HG03060 (cell line): ENCODE measurements at regions not wholly inside any gene's neighbourhood (a gene's known extent, or its start where the extent isn't known, plus 50 kb on each side); places are given as distances from the start of the nearest gene placed in this dataset.

Experiments
- ATAC-seq: cut with Tn5 transposase; IDR thresholded peaks from one replicate; pipeline ENCODE4 v1.9.1; 2021; ENCODE audit warnings: low read depth, moderate number of reproducible peaks; ENCODE audit not compliant: unreplicated experiment

DNA sequence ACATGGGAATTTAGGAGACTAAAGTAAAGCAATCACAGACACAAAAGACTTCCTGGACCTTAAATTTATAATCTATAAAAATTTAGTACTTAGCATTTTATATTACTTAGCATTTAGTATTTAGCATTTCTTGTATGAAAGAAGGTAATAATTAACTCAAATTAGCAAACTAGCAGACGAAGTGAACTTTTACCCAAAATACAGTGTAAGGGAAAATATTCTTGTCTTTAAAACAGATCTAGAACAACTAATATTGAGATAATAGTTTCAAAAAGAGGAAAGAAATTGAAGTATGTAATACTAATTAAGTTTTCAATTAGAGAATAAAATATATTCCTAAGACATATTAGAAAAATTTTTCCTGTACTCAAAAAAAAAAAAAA is 134.5 kb upstream of the ZNF804A start:
- no peak for ATAC-seq

DNA sequence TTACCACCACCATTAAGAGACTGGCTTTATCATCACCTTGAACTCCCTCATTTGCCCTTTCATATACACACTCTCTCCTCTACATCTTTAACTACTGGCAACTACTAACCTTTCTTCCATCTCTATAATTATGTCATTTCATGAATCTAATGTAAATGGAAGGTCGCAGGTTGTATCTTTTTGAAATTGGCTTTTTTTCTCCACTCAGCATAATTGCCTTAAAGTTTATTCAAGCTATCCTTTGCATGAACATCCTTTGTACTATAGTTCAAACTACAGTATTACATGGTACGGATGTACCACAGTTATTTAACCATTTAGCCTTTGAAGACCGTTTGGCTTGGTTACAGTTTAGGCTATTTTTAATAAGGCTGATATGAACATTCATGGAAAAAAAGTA is 129.5 kb upstream of the ZNF804A start:
- ATAC-seq: no peak

DNA sequence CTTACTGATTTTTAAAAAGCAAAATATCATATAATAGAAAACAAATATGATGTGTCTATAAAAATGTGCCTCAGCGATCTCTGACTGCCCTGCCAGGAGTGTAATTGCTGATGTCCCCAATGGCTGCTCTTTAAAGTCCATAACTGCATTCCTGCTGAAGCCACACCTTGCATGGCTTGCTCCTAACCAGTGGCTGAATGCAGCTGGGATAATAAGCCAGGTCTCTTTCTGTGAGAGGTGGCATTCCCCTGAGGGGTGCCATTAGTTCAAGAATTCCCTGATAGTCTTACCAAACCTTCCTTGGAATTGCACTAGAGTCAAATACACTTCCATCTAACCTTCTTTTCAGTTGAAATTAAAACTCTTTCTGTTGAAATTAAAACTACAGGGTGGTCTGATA is 125.8 kb upstream of the ZNF804A start:
- ATAC-seq: no peak

DNA sequence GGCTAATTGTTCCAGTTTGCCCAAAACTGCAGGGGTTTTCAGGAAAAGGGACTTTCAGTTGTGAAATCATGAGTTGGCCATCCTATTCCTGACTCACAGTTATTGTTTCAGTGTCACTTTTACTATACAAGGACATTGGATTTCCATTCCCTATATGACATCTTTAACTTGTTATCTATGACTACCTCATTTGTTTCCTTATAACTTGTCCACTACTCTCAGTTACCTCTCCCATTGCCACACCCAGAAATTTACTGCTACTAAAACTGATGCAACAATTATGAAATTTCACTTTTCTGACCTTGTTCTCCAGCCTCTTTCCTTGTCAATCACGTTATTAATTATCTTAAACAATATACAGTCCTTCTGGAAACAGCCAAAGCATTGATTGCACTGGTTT is 116.5 kb upstream of the ZNF804A start:
- no peak for ATAC-seq

DNA sequence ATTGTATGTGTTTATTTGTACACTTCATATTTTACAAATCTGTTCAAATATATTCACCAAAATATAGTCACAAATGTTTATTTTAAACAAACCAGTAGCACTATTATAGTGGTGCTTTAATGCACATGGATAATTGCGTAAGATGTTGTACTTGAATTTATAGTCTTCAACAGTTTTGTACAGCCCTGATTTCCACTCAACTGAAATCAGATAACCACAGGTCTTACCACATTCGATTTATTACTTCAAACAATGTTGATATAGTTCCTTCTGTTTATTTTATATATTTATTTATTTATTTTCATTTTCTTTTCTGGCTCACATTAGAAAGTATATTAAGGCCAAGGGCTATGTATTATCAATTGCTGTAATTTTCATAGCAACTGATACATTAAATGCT is 99.4 kb upstream of the ZNF804A start:
- ATAC-seq: no peak

DNA sequence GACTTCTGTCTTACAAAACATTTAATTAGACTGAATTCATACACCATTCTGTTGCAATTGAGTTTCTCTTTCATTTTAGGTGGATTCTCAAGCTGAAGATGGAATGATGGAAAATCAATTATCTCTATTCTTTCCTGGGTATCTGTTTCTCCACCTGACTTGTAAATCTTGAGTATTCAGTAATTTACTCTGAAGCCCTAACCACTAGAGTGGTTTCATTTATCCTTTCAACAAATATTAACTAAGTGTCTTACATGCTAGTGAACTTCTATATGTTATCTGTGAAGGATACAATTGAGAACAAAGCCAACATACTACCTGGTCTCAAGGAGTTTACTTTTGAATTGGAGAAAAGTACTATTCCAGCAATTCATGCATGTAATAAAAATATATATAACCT is 94.1 kb upstream of the ZNF804A start:
- no peak for ATAC-seq

DNA sequence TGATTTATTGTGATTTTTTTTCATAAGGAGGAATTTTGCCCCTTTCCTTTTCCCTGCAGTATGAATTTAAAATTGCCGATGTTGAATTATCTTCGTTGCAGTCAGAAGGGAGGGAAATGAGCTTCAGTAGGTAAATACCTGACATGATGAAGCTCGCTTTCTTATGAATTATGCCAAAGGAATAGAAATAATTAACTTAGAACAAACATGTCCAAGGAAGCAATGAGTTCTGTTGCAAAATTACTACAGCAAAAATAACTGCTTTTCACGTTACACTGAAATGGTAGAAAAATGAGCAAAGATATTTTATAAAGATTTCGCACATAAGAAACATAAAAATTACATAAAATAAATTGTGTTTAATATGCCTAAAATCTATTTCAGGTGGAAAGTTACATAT is 91.1 kb upstream of the ZNF804A start:
- ATAC-seq: no peak

DNA sequence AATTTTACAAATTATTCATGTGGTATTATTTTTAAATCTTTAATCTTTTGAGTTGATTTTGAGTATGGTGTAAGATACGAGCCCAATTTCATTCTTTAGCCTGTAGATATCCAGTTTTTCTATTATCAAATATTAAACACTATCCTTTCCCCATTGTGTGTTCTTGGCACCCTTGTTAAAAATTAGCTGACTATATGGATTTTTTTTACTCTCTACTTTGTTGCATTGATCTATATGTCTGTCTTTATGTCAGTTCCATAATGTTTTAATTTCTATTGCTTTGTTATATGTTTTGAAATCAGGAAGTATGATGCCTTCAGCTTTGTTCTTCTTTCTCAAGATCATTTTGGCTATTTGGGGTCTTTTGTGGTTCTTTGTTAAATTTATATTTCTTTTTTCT is 80.9 kb upstream of the ZNF804A start:
- no peak for ATAC-seq

DNA sequence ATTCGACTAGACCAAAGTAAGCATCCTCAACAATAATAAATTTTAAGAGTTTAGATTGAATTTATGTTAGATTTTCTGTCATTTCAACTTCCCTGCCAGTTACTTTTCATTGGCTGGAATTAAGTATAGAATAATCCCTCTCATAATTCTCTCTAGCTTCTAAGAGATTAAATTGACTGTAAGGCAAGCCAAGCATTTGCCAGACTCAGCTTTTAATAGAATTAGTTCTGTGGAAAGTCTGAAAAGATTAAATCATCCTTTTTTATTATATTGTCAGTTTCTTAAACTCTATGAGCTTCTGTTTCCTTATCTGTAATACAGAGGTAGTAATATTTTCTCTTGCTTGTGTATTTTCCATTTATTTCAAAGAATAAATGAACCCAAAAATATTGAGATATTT is 77.9 kb upstream of the ZNF804A start:
- no peak for ATAC-seq

DNA sequence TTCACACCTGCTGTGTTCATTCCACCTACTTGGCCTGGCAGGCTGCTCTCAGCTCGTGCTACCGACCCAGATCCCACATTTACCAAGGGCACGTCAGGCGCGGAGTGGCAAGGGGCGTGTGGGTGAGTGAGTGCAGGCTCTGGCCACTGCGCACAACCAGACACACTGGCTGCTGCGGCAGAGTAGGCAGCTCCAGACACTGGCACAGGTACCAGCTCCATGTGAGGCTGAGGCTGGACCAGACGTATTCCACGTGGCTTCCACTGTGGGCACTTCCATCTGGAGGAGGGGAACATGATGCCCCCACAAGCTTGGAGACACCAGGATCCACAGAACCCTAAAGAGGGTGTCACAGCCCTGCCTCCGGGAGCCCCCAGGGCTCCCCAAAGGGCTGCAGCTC is 74.6 kb upstream of the ZNF804A start:
- no peak for ATAC-seq

DNA sequence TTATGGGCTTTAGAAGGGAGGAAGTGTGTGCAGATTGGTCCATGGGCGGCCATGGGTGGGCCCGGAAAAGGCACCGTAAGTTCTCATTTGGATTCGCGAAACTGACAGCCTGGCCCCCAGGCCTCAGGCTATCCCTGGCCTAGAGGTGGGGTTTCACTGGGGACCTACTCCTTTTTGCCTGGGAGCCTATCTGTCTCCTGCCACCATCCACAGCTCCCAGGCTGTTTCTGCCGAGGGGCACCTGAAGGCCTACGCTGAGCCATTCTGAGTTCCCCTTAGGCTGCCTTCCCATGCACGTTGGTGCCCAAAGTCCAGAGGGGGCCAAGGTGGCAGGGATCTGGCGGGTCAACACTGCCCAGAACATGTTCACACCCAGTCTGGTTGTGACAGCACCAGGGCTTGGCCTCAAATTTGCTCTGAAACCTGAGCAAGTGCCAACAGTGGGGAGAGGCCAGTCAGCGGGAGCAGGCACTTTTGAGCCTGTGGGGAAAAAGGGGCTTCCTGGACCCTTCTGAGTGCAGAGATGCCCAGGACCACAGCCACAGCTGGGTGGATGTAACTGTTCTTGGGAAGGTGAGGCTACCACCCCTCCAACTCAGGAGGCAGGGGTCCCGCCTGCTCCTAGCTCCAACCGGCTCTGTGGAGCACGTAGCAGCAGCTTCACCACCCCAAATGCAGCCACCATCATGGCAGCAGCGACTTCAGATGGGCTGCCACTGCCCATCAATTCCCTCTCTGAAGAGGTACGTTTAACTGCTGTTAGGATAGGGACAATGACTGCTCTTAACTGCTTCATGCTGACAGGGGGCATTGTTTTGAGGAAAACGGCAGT is 73.6 kb upstream of the ZNF804A start:
- ATAC-seq: no peak

DNA sequence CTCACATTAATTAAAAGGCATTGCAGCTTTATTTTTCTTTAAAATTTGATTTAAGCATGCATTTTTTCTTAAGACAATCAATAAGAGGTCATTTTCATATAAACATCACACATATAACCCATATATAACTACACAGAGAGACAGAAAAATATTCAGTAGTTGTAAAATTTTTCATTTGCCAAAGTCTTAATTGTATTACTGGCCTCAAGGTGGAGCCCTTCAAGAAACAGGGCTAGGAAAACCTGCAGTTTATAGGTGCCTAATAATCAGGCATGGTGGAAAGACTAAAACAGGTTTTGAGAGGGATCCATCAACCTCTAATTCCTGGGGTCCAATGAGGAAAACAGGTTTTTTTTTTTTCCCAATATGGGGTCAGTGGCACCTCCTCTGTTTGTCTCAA is 71.3 kb upstream of the ZNF804A start:
- ATAC-seq: no peak

DNA sequence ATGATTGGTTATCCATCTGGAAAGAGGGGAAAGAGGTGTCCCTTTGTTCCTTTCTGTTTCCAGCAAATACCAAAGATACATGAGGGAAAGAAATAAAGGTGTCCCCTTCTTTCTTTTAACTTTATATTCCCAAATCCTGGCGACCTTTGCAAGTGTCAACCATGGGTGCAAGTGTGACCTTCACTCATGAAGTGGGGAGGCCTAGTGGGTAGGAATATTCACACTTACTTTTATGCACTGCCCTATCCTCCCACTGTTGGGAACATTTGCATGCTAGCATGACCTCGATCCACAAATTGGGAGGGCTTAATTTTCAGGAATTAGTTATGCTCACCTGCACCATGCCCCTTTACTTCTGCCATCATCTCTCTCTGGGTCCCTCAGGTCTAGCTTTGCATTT is 70.2 kb upstream of the ZNF804A start:
- ATAC-seq: no peak

DNA sequence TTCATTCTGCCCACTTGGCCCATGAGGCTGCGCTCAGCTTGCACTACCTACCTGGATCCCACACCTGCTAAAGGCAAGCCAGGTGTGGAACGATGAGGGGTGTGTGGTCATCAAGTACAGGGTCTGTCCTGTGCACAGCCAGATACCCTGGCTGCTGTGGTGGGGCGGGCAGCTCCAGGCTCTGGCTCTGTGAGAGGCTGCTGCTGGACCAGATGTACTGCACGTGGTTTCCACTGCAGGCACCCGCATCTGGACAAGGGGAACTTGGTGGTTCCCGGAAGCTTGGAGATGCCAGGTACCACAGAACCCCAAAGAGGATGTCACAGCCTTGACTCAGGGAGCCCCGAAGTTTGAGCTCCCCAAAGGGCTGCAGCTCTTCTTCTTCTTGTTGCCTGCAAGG is 68.1 kb upstream of the ZNF804A start:
- no peak for ATAC-seq

DNA sequence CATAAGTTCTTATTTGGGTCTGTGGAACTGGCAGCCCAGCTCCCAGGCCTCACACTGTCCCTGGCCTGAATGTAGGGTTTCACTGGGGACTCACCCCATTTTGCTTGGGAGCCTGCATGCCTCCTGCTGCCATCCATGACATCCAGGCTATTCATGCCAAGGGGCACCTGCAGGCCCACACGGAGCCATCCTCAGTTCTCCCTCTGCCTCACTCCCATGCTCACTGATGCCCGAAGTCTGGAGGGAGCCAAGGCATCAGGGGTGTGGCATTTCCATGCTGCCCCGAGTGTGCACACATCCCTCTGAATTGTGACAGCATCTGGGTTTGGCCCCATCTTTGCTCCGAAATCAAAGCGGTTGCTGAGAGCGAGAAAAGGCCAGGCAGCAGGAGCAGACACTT is 67.4 kb upstream of the ZNF804A start:
- ATAC-seq: no peak

DNA sequence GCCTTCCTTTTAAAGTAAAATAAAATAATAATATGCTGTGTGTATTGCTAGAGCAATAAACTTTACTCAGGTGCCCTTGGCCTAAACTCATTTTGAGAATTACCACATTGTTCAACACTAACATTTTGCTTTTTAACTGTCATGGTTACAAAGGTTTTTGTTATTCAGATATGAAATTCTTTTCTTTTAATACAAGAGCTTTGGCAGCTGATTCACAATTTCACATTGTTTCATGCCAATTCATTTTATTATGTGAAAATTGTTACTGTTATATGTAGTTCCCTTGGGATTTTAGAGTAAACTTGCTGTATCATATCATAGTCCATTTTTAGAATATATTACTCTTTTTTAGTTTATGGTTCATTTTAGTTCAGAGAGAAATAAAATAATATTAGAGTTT is 65.8 kb upstream of the ZNF804A start:
- no peak for ATAC-seq

DNA sequence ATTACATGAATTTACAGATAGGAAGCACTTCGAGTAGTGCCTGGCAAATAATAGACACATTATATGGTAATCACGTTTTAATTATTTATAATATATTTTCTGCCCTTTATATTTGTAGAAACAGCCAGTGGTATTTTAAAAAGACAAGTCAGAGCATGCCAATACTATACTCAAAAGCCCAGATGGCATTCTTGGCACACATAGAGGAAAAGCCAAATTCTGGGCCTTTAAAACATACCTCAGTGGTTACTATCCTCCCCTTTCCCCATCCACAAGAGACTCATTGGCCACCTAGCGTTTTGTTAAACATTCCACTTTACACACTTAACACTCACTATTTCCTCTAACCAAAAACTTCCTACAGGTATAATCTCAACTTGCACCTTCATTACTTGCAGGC is 63.3 kb upstream of the ZNF804A start:
- ATAC-seq: no peak

DNA sequence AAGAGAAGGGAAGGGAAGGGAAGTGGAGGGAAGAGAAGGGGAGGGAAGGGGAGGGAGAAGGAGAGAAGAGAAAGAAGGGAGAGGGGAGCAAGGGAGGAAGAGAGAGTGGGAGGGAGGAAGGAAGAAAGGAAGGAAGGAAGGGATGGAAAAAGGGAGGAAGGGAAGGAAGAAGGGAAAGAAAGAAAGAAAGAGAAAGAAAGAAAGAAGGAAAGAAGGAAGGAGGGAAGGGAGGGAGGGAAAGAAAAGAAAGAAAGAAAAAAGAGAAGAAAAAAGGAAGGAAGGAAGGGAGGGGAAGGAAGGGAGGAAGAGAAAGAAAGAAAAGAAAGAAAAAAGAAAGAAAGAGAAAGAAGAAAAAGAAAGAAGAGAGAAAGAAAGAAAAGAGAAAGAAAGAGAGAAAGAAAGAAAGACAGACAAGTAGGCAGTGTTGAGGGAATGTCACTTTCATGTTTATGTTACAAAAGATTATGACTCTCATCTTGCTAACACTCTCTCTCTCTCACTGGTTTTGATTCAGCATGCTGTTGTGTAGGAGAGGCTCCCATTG is 58.0 kb upstream of the ZNF804A start:
- ATAC-seq: no peak

DNA sequence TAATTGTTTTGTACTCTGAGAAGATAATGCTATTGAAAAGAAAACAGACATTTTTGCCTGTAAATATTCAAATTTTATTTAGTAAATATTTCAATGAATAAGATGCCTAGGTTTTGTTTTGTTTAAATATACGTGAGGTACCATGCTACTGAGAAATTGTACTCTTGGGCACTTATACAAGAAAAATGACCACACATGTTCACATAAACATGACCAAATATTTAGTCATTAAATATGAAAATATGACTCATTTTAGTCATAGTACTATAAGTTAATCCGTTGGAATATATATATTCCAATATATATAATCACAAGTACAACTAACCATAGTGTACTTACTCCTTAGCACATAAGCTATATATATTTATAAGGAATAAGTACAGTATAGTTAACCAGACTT is 56.7 kb upstream of the ZNF804A start:
- ATAC-seq: no peak

DNA sequence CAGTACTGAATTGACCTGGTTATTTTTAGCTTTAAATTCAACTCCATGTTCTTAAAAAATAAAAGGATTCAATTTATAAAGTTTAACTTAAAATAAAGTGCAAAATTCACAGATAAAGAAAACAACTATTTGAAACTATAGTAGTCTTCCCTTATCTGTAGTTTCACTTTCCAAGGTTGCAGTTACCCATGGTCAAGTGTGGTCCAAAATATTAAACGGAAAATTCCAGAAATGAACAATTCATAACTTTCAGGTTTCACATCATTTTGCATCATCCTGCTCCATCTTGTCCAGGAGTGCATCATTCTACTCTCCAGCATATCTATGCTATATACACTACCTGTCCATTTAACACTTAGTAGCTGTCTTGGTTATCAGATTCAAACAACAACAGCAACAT is 54.5 kb upstream of the ZNF804A start:
- ATAC-seq: no peak
